22Rv1 (cell line): ENCODE measurements at regions not wholly inside any gene's neighbourhood (a gene's known extent, or its start where the extent isn't known, plus 50 kb on each side); places are given as distances from the start of the nearest gene placed in this dataset.

ENCODE experiments used
- CTCF ChIP-seq: fragments of 450-650 bp; IDR thresholded peaks from 2 replicates; pipeline ENCODE4 v1.5.1; 2017; ENCODE audit warnings: mild to moderate bottlenecking
- ZFX ChIP-seq: fragments of 450-650 bp; IDR thresholded peaks from 2 replicates; pipeline ENCODE4 v1.6.1; 2017; ENCODE audit warnings: antibody characterized with exemption, borderline replicate concordance

GRCh38 chr1:199272139-199272544, 633.3 kb downstream of the PTPRC start:
- no peak for TF ChIP-seq CTCF
- TF ChIP-seq ZFX = no peak
